ENCODE measurements at regions not wholly inside any gene's neighbourhood (a gene's known extent, or its start where the extent isn't known, plus 50 kb on each side); places are given as distances from the start of the nearest gene placed in this dataset.
"Not testable (repeated sequence)": the region's sequence is repeated elsewhere in the genome, so short reads cannot be mapped to it uniquely, and the experiment has no call there.

DNA sequence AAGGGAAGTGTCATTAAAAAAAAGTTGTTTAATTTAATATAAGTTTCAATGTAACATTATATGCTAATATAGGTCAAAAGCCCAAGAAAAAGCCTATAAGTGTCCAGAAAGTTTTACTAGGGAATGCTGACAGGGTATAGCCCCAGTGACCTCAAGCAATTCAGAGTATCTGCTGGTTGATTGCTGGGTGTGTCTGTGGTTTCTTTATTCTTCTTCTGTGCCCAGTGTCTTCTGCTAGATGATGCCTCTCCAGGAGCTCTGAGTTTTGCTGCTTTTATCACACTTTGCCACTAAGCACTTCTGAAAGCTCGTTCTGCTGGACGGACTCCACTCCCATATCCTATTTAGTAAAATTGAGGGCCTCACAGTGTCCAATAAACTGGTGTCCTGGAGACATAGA, 212.2 kb upstream of the NRG3 start:
- no peak for DNase-seq

DNA sequence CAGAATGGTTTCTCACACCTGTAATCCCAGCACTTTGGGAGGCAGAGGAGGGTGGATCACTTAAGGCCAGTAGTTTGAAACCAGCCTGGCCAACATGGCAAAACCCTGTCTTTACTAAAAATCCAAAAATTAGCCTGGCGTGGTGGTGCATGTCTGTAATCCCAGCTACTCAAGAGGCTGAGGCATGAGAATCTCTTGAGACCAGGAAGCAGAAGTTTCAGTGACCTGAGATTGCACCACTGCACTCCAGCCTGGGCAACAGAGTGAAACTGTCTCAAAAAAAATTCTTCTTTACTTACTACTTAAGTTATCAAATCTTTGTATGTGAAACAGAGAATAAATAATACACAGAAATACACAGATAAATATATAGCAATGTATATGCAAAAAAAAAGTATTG, 210.2 kb upstream of the NRG3 start:
- DNase-seq, result not testable (repeated sequence)

DNA sequence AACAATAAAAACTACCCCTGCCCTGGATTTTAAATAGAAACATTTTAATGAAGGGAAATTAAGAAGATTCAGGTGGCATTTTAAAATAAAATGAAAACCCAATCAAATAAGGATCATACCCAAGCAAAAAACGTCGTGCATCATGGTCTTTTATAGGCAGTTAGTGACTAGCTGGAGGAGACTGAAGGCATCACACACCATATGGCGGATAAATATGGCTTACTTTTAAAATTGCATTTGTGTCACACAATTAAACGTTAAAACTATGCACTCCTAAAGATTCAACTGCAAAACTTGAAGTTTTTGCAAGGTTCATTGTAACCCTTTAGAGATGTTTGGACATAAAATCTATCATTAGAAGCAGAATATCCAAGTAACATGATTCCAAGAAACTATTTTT, 200.1 kb upstream of the NRG3 start:
- DNase-seq, result no peak

DNA sequence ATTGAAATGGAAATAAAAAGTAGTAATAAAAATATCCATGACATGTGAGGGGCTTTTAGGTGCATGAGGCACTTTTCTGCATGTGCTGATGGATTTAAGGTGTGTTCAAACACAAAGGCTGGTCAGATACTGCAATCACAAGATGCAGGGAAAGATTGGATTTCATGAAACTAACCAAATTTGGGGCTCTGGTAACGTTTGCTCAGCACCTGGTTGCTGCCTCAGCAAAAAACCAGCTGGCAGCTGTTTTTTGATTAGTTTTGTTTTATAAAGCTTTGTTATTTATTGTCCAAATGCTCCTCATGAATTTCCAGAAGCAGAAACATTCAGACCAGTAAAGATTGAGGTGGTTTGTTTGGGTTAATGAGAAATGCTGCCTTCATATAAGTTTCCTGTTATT, 195.7 kb upstream of the NRG3 start:
- DNase-seq, result no peak

DNA sequence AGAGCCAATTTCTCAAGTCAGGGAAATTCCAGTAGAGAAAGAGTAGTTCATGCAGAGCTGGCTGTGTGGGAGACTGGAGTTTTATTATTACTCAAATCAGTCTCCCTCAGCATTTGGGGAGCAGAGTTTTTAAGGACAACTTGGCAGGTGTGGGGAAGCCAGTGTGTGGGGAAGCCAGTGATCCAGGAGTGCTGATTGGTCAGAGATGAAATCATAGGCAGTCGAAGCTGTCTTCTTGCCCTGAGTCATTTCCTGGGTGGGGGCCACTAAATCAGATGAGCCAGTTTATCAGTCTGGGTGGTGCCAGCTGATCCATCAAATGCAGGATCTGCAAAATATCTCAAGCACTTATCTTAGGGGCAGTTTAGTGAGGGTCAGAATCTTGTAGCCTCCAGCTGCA, 194.6 kb upstream of the NRG3 start:
- no peak for DNase-seq

DNA sequence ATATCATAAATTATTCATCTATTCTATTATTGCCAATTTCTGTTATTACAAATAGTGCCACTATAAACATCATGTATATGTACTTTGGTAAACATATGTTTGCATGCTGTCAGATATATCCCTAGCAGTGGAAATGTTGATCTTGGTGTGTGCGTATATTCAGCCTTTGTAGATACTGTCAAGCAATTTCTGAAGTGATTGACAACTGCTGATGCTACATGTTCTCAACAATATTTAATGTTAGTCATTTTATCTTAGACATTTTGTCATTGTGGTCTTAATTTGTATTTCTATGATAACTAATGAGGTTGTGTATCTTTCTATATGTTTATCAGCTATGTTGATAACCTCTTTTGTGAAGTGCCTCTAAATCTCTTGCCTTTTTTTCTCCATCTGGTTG, 186.5 kb upstream of the NRG3 start:
- DNase-seq, result no peak

DNA sequence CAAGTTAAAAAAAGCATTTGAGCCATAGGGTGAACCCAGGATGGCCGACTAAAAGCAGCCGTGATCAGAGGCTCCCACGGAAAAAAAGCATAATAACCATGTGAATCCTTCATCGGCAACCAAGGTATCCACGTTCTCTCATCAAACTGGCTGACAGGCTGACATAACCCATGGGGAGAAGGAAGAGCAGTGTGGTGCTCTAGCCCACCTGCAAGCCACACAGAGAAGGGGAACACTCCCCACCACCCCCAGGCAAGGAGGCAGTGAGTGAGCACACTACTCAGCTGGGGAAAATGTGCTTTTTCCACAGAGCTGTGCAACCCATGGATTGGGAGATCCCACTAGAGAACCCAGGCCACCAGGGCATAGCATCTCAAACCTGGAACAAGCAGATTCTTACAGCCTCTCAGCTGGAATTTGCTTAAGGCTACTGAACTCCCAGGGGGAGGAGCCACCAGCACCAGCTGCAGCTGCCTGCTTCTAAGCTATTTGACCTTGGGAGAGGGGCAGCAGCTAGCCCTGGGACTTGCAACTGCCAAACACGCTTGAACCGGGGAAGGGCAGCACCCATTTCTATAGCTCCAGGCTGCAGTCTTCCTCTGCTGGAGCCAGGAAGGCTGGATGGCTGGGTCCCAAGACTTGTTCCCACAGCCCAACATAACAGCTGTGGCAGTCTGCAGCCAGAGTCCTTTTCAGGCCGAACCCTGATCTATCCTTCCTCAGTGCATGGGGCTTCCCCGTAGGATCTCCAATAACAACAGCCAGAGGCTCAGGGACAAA, 178.2 kb upstream of the NRG3 start:
- no peak for DNase-seq

DNA sequence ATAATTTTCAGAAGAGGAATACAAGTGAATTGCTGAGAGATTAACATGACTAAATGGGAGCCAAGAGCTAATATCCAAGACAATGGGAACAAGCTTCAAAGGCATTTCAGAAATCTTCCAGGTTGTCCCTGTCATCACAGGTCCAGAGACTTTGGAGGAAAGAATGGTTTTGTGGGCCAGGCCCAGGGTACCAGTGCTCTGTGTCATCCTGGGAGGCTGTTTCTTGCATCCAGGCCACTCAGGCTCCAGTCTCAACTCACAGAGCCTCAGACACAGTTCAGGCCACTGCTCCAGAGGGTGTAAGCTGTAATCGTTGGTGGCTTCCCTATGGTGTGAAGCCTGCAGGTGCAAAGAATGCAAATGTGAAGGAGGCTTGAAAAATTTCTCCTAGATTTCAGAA, 170.4 kb upstream of the NRG3 start:
- DNase-seq, result no peak

DNA sequence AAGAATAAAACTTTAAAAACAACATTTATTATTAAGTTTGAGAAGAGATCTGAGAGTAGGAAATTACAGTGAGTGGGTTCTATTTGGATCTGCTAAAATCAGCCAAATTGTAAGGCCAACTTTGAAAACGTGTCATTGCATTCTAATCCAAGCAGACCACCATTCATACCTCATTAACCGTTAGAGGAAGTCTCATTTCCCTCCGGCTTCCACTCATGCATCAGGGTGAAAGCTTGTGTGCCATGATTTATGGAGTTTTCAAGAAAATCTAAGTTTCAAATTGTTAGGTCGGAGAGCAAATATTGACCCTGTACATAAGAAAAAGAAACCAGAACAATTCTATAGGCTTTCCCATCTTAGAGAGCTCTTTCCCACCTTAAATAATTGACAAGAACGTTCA, 166.6 kb upstream of the NRG3 start:
- peak; percentile 6 for DNase-seq

DNA sequence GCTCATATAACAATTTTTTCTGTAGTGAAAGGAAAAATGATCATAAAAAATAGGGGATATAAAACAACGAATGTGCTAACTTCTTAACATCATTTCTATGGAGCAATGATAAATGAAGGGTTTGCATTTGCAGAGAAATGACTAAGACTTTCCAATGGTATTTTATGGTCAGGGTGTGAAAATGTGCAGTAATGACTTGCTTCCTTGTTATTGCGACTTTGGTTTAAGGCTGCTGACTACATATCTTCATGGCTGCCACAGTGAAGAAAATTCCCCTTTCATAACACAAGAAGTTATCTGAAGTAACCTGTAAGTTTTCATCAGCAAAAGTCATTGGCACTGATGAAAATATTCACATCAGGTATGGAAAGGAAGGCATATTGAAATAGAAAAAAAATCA, 166.1 kb upstream of the NRG3 start:
- DNase-seq, result no peak

DNA sequence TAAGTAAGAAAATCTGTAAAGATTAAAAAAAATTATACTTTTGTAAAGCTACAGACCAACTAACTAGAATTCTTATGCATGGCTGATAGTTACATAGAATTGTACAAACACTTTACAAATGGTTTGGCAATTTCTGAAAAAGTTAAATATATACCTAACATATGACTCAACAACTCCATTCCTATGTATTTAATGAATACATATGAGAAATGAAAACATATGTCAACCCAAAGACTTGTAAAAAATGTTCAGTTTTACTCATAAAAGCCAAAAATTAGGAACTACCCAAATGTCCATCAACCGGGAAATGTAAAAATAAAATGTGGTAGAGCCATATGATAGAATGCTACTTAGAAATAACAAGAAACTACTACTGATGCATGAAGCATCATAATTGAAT, 152.6 kb upstream of the NRG3 start:
- DNase-seq, result no peak

DNA sequence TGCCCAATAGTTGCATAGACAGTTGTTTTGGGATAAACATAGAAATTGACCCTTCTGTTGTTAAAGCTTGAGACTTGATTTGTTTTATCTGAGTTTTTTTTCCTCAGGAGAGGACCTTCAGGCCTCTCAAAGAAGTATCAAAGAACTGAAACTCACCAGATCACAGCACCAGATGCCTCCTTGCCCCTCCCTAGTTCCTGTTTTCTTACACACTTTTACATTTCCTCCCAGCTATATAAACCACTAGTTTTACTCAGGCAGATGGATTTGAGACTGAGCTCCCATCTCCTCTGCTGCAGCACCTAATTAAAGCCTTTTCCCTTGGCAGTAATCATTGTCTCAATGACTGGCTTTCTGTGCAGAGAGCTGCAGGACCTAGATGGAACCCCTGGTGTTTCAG, 150.6 kb upstream of the NRG3 start:
- DNase-seq, result peak; percentile 19

DNA sequence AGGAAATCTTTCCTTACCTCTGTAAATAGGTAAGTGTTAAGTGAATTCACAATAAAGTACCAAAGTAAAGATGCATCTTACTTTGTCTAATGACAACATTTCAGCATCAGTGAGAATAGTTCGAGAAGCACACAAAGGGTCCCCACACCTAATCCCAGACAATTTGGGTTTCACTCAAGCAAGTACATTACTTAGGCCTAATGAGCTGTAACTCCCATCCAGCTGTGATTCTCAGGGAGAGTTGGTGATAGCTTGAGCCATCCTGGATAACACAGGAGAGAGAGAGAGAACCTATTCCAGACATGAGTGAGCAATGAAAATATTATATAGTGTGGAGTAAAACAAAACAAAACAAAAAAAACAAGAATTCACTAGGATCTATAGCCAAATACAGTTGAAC, 149.1 kb upstream of the NRG3 start:
- no peak for DNase-seq

DNA sequence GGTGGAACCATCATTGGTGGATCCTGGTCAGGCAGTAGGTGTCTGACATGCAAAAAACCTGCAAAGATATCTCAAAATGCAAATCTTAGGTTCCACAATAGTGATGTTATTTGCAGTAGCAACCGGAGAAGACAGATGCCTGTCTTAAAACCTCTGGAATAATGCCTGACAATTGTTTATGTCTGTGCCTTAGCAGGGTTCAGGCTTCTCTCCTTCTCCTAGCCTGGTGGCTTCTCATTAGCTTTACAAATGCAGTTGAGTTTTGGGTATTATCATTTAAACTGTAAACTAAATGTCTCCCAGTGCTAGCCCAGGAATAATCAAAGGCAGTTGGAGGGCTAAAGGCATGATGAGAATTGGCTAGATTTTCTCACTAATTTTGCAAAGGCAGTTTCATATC, 146.3 kb upstream of the NRG3 start:
- DNase-seq, result no peak

DNA sequence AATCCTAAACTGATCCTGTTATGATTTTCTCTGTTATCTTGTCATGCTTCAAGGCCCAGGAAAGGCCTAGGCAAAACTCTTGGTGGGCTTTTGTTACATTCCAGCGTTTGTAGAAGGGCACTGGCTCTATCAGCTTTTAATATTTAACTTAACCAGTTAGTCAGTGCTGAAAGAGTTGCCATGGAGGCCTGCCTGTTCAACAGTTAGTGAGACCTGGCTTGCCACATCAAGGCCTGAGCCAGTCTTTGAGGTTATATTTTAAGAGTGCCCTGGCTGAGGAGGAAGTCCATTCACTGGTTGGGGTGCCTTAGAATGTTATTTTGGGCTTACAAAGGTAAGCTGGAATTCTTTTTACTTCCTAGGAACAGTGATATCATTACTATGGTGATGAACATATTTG, 144.1 kb upstream of the NRG3 start:
- DNase-seq, result no peak

DNA sequence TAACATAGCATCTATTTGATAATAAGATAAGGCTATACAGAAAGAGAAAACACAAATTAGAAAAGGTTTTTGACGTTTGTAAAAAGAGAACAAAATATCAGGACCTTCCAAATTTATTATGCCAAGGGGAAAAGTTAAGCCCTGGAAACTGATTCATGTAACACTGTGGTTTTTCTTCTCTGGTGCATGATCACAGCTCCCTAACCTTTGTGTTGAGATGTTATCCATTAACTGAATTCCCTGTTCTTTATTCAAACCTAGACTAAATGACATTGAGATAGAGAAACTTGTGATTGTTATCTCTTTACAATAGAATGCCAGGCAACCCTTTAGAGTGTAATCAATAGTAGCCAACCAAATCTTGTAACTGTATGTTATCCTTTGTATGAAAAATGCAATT, 141.5 kb upstream of the NRG3 start:
- no peak for DNase-seq

DNA sequence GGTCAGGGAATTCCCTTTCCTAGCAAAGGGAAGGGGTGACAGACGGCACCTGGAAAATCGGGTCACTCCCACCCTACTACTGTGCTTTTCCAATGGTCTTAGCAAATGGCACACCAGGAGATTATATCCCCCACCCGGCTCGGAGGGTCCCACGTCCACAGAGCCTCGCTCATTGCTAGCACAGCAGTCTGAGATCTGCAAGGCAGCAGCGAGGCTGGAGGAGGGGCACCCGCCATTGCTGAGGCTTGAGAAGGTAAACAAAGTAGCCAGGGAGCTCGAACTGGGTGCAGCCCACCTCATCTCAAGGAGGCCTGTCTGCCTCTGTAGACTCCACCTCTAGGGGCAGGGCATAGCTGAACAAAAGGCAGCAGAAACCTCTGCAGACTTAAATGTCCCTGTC, 139.8 kb upstream of the NRG3 start:
- DNase-seq, result not testable (repeated sequence)

DNA sequence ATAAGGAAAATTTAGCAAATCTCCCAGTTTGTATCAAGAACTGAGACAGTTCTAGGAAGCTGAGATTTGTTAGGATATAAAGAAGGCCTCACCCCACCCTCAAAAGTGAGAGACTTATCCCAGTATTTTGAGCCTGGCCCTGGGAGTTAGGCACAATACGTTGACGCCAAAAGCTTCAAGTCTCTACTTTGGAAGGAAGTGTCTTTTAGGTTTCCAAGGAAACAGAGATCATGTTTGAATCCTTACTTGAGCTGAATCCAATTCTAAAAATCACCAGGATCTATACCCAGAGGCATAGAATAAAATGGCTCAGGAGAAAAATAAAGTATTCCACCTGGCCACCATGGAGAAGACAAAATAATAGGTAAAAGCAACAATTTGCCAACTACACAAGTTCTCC, 115.9 kb upstream of the NRG3 start:
- no peak for DNase-seq

DNA sequence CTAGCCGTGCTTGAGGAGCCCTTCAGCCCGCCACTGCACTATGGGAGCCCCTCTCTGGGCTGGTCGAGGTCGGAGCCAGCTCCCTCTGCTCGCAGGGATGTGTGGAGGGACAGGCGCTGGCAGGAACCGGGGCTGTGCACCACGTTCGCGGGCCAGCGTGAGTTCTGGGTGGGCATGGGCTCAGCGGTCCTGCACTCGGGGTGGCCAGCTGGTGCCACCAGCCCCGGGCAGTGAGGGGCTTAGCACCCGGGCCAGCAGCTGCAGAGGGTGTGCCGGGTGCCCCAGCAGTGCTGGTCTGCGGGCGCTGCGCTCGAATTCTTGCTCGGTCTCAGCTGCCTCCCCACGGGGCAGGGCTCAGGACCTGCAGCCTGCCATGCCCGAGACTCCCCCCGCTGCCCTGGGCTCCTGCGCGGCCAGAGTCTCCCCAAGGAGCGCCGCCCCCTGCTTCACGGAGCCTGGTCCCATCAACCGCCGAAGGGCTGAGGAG, 90.8 kb upstream of the NRG3 start:
- no peak for DNase-seq

DNA sequence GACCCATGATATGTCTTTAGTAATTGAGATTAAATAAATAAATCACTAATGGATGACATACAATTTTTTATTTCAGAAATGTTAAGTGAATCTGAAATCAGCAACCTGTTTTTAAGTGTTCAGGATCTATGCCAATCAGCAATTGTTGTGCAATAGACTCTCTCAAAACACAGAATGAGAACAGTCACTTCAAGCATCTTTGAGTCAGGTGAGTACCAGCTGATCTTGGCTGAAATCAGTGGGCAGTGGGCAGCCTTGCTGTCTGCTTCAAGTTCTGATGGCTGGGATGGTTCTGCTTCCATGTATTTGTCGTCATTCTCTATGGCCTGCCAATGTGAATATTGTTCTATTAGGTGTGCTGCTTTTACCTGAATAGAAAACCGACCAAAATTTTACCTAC, 82.3 kb upstream of the NRG3 start:
- DNase-seq, result no peak

DNA sequence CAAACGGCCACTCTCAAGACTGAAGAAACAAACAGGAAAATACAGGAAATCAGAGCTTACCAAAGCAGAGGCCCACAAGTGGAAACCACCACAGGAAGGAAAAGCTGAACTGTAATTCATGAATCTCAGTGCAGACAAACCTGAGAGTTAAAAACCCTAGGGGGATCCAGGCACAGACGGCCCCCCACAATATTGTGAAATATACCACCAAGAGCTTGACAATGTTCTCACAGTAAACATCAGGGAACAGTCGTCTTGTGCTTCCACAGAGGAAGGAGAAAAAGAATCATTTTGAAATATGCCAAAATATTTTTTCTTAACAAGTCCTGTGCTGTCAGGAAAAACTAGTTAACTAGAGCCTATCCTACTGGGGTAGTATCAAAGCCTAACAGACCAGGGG, 68.2 kb upstream of the NRG3 start:
- DNase-seq, result no peak

DNA sequence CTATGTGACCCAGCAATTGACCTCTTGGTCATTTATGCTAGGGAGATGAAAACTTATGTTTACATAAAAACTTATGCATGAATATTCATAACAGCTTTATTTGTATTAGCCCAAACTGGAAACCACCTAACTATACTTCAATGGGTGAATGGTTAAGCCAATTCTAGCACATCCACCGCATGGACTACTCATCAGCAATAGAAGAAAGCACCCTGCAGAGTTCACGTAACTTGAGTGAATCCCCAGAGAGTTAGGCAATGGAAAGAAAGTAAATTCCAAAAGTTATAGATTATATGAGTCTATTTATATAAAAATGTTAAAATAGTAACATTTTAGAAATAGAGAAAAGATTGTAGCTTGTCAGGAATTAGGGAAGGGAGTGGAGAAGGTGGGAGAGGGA, 60.2 kb upstream of the NRG3 start:
- no peak for DNase-seq

DNA sequence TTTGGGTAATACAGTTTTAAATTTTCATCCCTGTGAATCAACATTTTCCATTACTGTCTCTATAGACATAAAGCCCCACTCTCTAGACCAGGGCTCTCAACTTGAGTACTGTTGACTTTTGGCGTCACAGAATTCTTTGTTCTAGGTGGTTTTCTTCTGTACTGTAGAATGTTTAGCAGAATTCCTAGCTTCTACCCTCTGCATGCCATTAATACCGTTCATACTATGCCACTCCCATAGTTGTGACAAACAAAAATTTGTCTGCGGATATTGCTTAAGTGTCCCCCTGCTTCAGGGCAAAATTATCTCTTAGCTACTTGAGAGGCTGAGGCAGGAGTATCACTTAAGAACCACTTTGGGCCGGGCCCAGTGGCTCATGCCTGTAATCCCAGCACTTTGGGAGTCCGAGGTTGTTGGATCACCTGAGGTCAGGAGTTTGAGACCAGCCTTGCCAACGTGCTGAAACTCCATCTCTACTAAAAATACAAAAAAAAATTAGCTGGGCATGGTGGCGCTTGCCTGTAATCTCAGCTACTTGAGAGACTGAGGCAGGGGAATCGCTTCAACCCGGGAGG, 57.3 kb upstream of the NRG3 start:
- no peak for DNase-seq

DNA sequence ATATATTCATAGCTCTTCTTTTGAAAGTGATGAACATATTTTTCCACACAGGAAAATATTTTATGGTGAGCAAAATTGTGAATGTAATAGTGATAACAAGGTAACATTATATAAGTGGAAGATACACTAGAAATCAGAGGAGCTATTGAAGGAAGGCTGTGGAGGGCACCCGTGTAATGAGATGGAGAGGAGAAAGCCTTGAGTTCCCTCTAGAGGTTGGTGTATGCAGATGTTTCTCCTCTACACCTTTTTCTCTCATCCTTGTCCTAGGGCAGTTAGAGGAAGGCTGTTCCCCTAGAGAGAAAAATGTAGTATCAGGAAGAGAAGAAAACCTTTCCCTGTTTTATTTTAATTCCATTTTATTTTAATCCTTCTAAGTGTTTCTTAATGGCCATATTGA, 54.6 kb upstream of the NRG3 start:
- DNase-seq, result peak; percentile 28
